ENCODE measurements at regions not wholly inside any gene's neighbourhood (a gene's known extent, or its start where the extent isn't known, plus 50 kb on each side); places are given as distances from the start of the nearest gene placed in this dataset.

DNA sequence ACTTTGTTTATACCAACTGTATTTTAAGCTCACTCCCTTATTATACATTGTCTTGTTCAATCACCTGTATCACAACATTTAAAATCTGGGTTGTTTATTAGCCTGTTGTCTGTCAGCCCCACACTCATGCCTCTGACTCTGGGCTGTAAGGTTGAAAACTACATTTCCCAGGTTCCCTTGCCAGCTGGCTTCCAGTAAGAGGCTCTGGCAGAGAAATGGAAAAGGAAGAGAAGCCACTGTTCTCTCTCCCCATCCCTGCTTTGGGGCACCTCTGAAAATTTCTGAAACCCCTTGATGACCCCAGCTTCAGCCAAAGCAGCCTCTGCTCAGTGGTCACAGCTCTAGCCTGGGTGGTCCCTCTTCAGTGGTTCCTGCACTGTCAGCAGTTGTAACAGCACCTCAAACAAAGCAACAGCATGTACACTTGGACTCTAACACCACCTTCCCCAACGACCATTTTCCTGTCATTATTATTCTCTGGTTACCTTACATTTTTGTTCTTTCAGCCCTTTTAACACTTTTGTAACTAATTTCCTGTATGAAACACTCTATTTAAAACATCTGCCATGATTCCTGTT is 108.9 kb upstream of the LGALSL start:
- no peak for DNase-seq

DNA sequence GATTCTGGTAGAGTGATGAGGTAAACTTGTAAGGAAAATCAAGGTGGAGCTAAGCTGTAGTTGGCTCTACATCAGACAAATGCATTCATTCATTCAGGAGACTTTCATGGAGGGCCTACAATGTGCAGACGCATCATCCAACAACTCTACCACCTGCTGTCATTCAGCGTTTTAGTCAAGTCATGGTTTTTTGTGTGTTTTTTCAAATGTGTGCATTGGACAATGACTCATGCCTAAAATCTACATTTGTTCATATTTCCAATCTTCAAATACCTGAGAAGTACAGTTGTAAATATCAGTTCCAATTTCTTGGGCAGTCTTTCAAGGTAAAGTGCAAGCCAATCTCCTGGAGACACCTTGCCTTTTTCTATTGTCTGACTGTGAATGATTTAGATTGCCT is 108.0 kb upstream of the LGALSL start:
- no peak for DNase-seq

DNA sequence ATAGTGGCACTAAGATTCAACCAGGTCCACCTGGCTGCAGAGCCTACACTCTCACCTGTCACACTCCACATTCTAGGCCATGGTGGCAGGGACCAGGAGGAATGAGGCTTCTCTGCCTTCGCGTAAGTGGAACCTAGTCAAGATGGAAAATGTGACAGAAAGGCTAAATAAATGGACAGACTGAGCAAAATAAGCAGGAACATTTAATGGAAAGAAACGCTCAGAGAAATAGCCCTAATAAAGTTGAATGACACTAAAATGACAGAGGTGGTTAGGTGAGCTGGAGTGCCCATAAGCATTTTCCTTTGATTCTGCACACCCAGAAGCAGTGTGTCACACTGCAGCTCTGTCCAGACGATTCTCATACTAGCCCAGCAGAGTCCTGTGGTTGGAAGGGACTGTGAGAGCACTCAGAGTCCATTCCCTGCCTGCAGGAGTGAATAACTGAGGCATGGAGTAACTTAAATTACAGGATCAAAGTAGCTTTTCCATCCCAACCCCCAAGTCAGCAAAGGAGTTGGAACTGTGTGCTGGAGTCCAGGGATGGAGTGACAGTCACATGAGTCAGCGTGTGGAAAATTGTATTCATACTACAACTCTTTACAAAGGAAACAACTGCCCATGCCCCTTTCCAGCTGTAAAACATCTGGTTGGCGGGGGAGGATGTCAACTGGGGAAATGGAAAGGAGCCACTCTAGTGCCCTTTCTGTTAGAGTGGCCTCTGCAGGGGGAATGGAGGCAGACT is 105.4 kb upstream of the LGALSL start:
- DNase-seq = no peak

DNA sequence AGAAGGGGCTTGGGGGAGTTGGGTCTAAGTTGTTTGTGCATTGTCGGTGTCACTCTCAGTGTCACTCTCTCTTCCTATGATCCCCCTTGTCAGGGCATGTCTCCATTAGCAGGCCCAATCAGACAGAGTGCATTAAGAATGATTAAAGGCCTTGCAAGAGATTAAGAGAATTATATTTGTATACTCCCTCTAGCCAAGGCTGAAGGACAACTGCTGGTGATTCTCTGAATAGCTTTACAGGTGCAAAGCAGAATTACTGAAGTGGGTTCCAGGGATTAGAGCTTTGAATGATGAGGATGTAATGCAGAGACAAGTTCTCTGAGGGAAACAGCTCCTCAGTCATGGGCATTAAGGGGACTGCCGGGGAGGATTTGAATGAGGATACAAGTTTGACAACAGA is 104.8 kb upstream of the LGALSL start:
- DNase-seq = no peak

DNA sequence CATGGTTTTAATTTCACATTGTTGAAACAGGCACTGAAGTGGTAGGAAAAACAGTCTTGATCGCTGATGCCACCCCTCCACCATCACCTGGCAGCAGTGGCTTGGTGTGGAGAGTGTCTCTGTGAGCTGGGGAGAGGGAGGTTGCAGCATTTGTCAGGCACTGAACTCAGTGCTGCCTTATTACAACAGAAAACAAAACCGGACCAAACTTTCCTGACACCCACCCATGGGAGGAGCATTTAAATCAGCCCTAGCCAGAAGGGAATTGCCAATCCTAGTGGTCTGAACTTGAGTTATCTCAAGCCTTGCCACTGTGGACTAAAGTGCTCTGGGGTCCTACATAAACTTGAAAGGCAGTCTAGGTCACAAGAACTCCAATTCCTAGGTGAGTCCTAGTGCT is 103.0 kb upstream of the LGALSL start:
- no peak for DNase-seq

DNA sequence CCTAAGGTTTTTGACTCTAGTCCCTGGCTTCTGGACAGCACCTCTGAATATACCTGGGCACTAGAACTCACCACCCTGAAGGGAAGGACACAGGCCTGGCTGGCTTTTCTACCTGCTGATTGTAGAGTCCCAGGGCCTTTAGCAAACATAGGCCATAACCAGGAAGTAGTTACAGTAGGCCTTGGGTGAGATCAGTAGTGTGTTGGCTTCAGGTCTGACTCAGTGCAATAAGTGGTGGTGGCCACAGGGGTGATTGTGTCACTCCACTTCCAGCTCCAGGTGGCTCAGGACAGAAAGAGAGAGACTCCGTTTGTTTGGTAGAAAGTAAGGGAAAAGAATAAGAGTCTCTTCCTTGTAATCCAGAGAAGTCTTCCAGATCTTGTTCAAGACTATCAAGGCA is 101.7 kb upstream of the LGALSL start:
- DNase-seq = no peak

DNA sequence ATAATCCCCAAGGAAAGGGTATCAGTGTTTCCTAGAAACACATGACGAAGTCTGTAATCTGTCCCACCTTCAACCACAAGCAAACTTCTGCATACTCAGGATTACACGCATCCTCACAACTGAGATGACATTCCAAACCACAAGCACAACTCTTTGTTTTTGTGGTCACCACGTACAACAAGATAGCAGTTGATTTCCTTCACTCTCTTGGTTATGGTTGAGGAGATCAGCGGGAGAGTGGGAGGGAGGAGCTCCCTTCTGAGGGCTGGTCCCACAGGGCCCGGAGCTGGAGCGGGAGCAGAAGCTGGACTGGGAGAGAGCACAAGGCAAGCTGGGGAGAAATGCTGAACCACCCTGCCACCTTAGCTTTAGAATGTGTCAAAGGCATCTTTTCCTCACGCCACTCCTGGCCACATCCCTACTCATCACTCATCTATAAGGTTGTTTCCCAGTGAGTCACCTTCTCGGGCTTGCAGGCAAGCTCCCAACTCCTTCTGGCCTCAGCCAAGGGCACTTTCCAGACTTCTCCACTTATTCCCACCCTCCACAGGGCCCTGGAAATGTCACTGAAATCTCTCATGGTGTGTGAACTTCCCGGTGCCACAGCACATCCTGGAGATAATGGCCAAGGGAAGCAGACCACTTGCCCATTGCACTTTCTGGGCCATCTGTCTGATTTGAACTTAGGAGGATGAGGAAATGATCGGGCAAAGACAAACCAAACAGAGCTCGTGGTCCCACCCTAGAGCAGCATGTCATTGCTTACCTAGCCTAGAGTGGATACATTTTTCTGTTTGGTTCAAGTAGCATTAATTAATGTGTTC is 98.9 kb upstream of the LGALSL start:
- DNase-seq = no peak

DNA sequence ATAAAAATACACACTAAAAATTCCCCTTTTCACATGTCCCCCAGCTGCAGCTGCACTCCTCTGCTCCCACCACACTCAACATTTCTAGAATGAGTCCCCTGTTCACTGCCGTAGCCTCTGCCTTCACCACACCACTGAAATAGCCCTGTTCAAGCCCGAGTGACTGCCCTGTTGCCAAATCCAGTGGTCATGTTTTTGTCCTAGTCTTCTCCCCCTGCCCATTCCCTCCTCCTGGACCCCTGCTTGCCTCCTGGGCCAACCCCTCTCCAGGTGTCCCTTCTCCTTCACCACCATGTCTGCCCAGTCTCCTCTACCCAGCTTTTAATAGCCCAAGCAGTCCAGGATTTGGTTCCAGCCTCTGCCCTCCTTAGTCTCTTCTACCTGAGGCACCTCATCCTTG is 97.1 kb upstream of the LGALSL start:
- DNase-seq = no peak

DNA sequence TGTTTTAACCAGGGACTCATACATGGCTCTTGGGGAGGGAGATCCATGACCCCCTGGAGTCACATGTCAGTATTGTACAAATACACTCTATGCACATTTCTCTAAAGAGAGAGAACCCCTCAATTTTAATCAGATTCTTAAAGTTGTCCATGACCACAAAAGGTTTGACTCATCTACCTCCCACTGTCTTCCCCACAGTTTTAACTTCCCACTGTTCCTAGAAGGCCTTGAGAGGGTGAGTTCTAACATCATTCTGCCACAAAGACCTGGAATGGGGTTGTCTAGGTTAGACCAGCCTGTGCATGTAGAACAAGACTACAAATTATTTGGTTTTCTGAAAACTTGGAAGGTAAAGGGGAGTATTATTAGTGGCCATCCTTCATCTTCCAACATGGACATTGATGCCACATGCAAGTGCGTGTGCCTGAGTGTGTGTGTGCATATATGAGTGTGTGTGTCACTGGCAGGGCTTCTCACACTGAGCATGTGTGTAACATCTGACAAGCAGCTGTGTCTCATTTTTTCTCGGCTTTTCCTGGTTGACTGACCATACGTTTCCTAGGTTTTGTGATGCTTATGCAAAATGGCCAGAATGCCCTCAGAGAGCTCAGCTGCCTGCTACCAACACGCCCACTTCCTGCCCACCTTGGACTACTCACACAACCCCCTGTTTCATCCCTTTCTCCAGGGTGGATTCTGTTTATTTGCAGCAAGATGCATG is 94.6 kb upstream of the LGALSL start:
- DNase-seq = no peak

DNA sequence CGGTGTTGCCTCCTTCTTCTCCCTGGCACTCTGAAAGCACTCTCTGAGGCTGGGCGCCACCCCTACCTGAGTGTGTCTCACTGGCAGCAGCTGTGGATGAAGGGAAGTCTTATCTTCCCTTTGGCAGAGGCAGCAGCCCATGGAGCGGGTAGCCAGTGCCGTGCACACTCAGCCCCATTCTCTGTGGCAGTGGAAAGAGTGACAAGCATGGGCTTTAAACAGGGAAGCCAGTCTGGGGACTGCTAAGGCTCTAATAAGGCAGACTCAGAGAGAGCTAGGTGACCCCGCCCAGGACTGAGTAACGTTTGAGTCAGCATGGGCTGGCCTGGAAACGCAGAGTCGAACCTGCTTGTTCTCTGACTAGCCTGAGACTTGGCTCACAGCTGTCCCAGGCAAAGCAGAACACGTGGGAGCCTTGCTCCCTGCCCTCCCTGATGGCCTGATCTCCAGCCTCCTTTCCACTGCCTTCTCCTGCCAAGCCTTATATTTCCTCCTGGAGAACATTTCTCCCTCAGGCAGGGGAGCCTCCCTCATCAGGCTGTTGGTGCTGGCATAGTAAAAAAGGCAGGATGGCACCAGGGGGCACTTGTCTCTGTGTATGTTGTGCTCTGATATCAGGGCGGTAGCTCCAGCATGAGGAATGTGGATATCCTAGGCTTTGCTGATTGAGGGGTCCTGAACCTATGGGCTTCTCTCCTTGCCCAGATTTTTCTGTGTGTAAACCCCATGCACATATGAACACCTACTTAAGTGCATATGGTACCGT is 93.9 kb upstream of the LGALSL start:
- peak; percentile 72 to 78 for DNase-seq

DNA sequence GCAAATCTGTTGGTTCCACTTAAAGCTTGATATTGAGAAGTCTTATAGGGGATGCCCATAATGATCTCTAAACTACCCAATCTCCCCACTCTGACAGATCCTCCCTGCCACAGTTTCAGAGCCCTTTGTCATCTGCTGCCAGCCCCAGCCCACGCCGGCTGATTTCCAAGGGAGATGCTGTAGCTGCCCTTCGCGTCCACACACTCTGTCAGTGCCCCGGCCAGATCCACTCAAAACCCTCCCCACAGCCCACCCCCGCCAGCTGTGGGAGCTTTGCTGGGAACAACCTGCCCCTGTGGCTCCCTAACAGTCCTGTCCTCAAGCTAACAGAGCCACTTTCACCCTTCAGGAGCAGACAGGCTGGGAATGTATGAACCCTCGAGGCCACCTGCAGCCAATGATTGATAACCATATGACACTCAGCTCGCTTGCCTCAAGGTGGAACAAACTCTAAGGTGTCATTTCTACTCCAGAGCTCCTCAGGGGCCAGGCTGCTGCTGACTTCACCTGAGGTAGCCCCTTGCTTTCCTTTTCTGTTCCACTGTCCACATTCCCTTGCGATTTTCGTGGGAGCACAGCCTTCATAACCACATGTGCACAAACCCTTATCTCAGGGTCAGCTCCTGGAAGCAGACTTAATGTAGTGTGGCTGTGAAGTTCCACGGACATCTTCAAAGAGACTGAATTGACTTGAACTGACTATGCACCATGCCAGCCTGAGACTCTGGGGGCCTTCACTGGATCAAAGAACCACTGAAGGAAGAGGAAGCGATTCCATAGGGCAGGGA is 92.6 kb upstream of the LGALSL start:
- DNase-seq = no peak

DNA sequence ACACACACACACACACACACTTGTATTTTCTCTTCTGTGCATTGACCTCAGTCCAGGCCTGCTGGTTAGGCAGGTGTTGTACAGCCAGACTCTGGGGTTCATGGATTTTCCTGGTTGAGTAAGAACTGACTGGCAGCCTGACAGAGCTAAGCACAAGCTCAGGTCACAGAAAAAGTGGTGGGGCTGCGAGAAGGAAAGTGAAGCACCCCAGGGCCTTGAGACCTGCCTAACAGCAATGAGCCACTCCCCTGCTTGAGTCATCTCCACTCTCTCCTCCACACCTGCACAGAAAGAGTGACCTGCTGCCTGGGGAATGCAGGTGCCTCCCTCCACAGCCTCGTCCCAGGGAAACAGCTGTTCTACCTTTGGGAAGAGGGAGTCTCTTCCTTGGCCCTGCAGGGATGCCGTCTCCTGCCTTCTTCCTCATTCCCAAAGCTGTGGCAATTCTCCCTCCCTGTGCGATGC is 91.4 kb upstream of the LGALSL start:
- DNase-seq = no peak

DNA sequence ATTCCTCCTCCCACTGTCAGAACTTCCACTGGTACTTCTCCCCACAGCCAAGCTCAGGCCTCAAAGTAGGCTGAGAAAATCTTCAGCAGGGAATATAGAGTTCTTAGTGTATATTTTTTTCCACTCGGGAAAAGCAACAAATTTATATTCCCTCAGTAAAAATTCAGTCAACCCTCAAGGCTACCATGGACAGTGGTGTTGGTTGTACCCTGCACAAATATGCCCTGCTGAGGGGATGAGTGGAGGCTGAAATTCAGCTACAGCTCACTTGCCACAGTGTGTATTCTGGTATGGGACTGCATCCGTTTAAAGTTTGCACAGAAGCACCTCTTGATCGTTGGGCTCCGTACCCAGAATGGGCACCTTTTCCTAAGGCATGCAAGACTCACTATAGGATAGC is 90.8 kb upstream of the LGALSL start:
- DNase-seq = no peak

DNA sequence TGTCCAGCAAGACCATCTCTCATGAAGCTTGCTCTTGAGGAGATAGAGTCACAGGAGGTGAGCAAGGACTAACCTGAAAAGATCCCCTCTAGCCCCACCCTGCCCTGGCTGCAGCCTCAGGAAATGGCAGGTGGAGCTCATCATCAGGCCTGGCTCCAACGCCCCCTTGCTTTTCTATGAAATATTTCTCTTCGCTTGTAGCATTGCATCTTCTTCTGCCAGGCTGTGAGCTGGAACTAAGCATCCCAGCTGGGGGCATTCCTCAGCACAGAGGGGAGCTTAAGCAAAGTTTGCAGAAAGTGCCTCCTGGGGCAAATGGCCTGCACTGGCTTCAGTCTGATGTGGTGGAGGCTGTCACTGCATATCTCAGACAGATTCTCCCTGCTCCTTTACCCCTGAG is 90.1 kb upstream of the LGALSL start:
- DNase-seq = no peak

DNA sequence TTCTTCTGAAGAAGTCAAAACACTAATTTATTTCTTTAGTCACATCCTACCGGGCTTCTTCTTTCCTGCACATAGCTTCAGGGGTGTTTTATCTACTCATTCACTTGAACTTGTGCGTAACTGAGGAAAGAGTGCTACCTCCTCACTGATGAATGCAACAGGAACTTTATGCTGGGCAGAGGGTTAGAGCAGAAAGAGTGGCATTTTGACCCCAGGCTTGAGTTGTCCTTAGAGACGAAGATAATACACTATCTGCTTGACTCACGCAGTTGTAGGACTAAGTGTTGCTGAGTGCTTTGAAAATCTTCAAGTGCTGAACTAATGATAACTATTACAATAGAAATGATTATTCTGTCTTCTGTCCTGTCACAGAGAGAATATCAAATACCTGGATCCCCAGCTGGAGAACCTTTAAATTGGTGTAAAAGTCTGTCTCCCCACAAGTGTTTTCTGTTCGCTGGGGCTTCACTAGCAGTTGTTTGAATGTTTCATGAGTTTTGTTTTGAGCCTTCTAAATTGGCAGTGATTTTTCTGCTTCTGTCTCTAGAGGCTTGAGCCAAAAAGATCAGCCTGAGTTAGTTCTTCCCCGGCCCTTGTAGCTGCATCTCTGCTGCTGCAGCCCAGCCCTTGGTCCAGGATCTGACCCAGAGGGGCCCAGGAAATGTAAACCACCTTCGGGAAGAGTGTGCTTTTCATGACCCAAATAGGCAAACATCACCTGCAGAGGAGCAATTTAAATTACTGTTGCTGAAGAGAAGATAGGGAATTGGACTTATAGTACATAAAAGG is 86.3 kb upstream of the LGALSL start:
- no peak for DNase-seq

DNA sequence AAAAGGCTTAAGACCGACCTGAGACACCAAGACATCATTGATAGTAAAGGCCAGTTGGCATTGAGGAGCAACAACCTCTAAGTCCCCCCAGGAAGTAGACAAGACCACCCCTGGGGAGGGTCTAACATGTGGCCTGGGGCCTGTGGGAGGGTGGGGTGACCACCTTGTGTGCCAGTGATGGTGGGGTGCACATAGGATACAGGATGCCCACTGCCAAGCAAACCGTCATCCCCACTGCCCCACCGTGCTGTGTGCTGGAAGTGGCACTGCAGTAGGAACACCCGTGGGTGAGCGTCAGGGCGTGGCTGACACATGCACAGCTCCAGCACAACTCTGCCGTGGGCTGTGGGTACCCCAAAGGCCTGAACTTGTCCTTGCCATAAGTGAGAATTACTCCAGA is 84.3 kb upstream of the LGALSL start:
- no peak for DNase-seq

DNA sequence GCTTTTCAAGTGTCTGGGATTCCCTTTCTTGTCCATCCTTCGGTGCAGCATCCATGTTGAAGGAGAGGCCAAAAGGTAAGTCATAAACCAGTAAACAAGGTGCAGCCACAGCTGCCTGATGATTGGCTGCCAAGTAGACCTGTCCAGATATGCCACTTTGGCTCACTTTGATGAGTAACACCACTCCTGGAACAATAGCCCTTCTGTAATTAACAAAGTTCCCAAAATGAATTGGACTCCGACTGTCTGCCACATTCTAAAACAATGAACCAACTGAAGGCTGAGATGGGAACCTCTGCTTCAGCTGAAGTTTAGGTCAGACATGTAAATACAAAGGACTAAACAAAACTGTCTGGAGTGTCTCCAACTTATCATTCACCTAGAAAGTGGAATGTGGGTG is 82.2 kb upstream of the LGALSL start:
- DNase-seq = no peak

DNA sequence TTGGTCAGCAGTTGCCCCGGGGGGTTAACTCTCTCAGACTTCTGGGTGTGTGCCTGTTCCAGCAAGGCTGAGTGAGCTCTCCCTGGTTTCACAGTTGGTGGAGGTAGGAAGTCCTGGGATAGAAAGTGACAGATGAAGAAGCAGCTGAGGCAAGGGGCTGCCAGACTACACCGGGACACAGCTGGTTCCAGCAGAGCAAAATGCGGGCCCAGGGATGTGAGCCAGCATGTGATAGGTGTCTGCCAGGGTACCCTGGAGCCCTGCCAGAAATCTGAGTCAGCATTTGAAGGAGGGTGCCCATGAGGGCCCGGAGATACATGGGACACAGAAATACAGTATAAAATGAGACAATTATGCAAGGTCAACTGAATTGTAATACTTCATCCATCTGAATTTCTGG is 79.3 kb upstream of the LGALSL start:
- DNase-seq = no peak

DNA sequence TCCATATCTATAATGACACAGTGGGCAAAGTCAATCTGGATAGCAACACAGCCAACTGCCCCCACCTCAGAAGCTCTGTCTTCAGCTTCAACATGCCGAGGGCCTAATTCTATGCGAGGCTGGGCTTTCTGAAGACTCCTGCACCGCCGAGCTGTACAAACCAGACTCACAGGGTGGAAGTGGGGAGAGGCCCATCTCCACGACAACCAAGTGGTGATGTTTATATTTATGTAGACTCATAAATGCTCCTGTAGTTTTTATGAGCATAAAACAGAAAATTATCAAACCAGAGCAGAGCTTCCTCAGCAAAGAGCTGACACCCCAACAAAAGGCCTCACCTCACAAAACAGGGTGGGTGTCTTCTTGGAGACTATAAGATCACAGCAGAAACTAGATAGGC is 77.0 kb upstream of the LGALSL start:
- DNase-seq = no peak

DNA sequence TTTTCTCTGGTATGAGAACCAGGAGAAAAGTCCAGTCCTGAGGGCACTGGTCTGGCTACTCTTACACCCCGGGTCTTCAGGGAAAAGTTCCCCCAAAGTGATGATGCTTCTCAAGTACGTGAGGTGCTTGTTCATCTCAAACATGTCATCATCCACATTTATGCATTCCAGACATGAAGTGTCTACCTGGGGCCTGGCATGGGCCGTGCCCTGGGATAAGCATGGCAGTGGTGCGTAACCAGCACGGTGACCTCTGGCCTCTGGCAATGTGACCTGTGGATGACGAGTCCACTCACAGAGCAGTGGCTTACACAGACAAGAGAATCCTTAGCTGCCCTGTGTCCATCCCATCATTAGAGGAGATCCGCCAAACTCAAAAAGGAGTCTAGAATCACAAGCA is 74.8 kb upstream of the LGALSL start:
- DNase-seq = no peak

Data from activated CD4-positive, alpha-beta T cell treated with anti-CD3 and anti-CD28 coated beads, Interleukin-2, amount 50 U/mL, for 48 hours (primary cell).